GM20431 (cell line): ENCODE measurements at regions not wholly inside any gene's neighbourhood (a gene's known extent, or its start where the extent isn't known, plus 50 kb on each side); places are given as distances from the start of the nearest gene placed in this dataset.
"Not testable (repeated sequence)": the region's sequence is repeated elsewhere in the genome, so short reads cannot be mapped to it uniquely, and the experiment has no call there.

Experiments used
- in situ Hi-C: fragments of 300-500 bp; cut with MseI, MboI; formaldehyde crosslinking; loops from one replicate; pipeline ENCODE4 v1.15.0; 2020; ENCODE audit warnings: low sequenced_read_pairs; ENCODE audit not compliant: unreplicated experiment

- in situ Hi-C loops: no loop called here
Measured at GRCh38 chr1:30588311-30589073, 134.9 kb downstream of the MATN1 start.

- in situ Hi-C loops: no loop called here
Measured at GRCh38 chr1:30586671-30587070, 136.7 kb downstream of the MATN1 start.

GRCh38 chr1:30579580-30579979 lies 143.8 kb downstream of the MATN1 start:
- in situ Hi-C loops: no loop called here

- in situ Hi-C loops: no loop called here
Measured at GRCh38 chr1:30575066-30575465, 148.3 kb downstream of the MATN1 start.

GRCh38 chr1:30572192-30572591 lies 151.2 kb downstream of the MATN1 start:
- in situ Hi-C loops: no loop called here

GRCh38 chr1:30571380-30571779 lies 152.0 kb downstream of the MATN1 start:
- in situ Hi-C loops: no loop called here

GRCh38 chr1:30569384-30569783 lies 154.0 kb downstream of the MATN1 start:
- in situ Hi-C loops: no loop called here

GRCh38 chr1:30562559-30562958 lies 160.8 kb downstream of the MATN1 start:
- in situ Hi-C loops: no loop called here

- in situ Hi-C loops: no loop called here
Measured at GRCh38 chr1:30551603-30552002, 171.8 kb downstream of the MATN1 start.

- in situ Hi-C loops: no loop called here
Measured at GRCh38 chr1:30550365-30551220, 172.8 kb downstream of the MATN1 start.

GRCh38 chr1:30549872-30550271 lies 173.5 kb downstream of the MATN1 start:
- in situ Hi-C loops: not testable (repeated sequence)

GRCh38 chr1:30548294-30548693 lies 175.1 kb downstream of the MATN1 start:
- in situ Hi-C loops: no loop called here

GRCh38 chr1:30547326-30547725 lies 176.1 kb downstream of the MATN1 start:
- in situ Hi-C loops: not testable (repeated sequence)

- in situ Hi-C loops: no loop called here
Measured at GRCh38 chr1:30545365-30545764, 178.0 kb downstream of the MATN1 start.

GRCh38 chr1:30541721-30542485 lies 181.5 kb downstream of the MATN1 start:
- in situ Hi-C loops: no loop called here

- in situ Hi-C loops: no loop called here
Measured at GRCh38 chr1:30540611-30541192, 182.7 kb downstream of the MATN1 start.

- in situ Hi-C loops: no loop called here
Measured at GRCh38 chr1:30539884-30540283, 183.5 kb downstream of the MATN1 start.

GRCh38 chr1:30538993-30539867 lies 184.2 kb downstream of the MATN1 start:
- in situ Hi-C loops: no loop called here

- in situ Hi-C loops: no loop called here
Measured at GRCh38 chr1:30538226-30538992, 185.0 kb downstream of the MATN1 start.
